ENCODE measurements at regions not wholly inside any gene's neighbourhood (a gene's known extent, or its start where the extent isn't known, plus 50 kb on each side); places are given as distances from the start of the nearest gene placed in this dataset.

DNA sequence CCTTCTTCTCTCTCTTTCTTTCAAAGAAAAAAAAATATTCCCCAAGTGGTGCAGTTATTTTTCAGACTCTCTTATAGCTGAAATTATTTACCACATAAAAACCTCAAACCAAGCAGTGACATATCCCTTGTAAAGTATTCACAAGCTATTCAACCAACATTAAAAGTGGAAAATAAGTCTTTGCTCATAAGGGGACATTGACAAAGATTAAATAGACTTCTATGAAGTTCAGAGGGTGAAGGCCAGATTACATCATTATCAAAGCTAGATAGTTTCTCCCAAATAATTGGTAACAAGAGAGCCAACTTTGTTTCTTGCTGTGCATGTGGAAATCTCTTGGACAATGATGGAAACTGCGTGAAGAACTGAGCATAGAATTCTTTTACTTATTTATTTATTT, 379.8 kb upstream of the RSPO3 start:
- TF ChIP-seq, protein P1, sequence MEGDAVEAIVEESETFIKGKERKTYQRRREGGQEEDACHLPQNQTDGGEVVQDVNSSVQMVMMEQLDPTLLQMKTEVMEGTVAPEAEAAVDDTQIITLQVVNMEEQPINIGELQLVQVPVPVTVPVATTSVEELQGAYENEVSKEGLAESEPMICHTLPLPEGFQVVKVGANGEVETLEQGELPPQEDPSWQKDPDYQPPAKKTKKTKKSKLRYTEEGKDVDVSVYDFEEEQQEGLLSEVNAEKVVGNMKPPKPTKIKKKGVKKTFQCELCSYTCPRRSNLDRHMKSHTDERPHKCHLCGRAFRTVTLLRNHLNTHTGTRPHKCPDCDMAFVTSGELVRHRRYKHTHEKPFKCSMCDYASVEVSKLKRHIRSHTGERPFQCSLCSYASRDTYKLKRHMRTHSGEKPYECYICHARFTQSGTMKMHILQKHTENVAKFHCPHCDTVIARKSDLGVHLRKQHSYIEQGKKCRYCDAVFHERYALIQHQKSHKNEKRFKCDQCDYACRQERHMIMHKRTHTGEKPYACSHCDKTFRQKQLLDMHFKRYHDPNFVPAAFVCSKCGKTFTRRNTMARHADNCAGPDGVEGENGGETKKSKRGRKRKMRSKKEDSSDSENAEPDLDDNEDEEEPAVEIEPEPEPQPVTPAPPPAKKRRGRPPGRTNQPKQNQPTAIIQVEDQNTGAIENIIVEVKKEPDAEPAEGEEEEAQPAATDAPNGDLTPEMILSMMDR (IDR thresholded peaks at IDR 0.05) = no peak
- TF ChIP-seq POLR2A (IDR thresholded peaks at IDR 0.05) = no peak

Data from esophagus squamous epithelium (tissue), 4 donors.